Smooth muscle cell (in vitro differentiated cells): ENCODE measurements at regions not wholly inside any gene's neighbourhood (a gene's known extent, or its start where the extent isn't known, plus 50 kb on each side); places are given as distances from the start of the nearest gene placed in this dataset.

ENCODE experiments used
- DNase-seq: peaks from one replicate; lab custom pipeline; 2025; ENCODE audit not compliant: unreplicated experiment; lab: John Stamatoyannopoulos, UW
- H2AFZ ChIP-seq: fragments of 200-600 bp; sonication (generic); 2 replicates; pipeline ENCODE4 v1.6.0; 2016; ENCODE audit warnings: antibody characterized with exemption, low read depth, mild to moderate bottlenecking
- H3F3A ChIP-seq: fragments of 200-600 bp; sonication (generic); 2 replicates; pipeline ENCODE4 v1.6.0; 2017; ENCODE audit warnings: antibody characterized with exemption, low read depth
- H3K27ac ChIP-seq: fragments of 200-600 bp; sonication (generic); 2 replicates; pipeline ENCODE4 v1.5.1; 2016; ENCODE audit warnings: low read depth, mild to moderate bottlenecking
- H3K27me3 ChIP-seq: fragments of 200-600 bp; sonication (generic); 2 replicates; pipeline ENCODE4 v1.6.1; 2016; ENCODE audit warnings: low read depth, mild to moderate bottlenecking
- H3K36me3 ChIP-seq: fragments of 200-600 bp; sonication (generic); 2 replicates; pipeline ENCODE4 v1.5.1; 2016; ENCODE audit warnings: low read depth
- H3K4me1 ChIP-seq: fragments of 200-600 bp; sonication (generic); 2 replicates; pipeline ENCODE4 v1.5.1; 2016; ENCODE audit warnings: low read depth
- H3K4me2 ChIP-seq: fragments of 200-600 bp; sonication (generic); 2 replicates; pipeline ENCODE4 v1.6.0; 2016; ENCODE audit warnings: mild to moderate bottlenecking
- H3K4me3 ChIP-seq: fragments of 200-600 bp; sonication (generic); 2 replicates; pipeline ENCODE4 v1.5.1; 2016; ENCODE audit warnings: mild to moderate bottlenecking
- H3K79me2 ChIP-seq: fragments of 200-600 bp; sonication (generic); 2 replicates; pipeline ENCODE4 v1.6.0; 2016; ENCODE audit warnings: low read depth, mild to moderate bottlenecking
- H3K9ac ChIP-seq: fragments of 200-600 bp; sonication (generic); 2 replicates; pipeline ENCODE4 v1.6.0; 2016; ENCODE audit warnings: low read depth
- H3K9me3 ChIP-seq: fragments of 200-600 bp; sonication (generic); replicated peaks from 2 replicates; pipeline ENCODE4 v1.5.1; 2016; ENCODE audit warnings: low read depth
- H4K20me1 ChIP-seq: fragments of 200-600 bp; sonication (generic); 2 replicates; pipeline ENCODE4 v1.6.0; 2016; ENCODE audit warnings: low read depth
- WGBS: methylation state at CpG from one replicate; pipeline ENCODE4 v1.1.7; 2016; ENCODE audit warnings: low lambda C conversion rate; 5-methylcytosine and 5-hydroxymethylcytosine counted together
- TF ChIP-seq, protein P1 (sequence below): fragments of 200-600 bp; sonication (generic); IDR thresholded peaks from 2 replicates; pipeline ENCODE4 v1.5.1; 2017; ENCODE audit warnings: borderline replicate concordance, mild to moderate bottlenecking, antibody characterized with exemption; ENCODE audit not compliant: insufficient read depth, poor library complexity, severe bottlenecking

DNA sequence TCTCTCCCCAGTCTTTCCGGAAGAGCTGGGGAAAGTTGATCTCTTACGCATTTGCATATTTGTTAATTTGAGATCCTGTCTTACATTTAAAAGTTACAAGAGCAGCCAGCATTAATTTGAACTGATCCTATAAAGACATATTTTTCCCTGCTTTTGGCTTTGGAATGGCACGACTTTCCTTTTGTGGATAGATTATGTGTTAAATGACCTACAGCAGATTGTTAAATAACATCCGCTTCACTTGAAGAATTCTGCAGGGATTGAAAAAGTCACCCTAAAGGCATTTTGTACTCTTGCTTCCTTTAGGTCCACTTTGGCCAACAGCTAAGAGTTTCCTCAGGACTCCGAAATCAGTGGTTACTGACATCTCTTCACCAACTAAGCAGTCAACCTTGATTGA is 334.0 kb downstream of the TBC1D4 start:
- no peak overlapping the region for H3K27ac ChIP-seq

DNA sequence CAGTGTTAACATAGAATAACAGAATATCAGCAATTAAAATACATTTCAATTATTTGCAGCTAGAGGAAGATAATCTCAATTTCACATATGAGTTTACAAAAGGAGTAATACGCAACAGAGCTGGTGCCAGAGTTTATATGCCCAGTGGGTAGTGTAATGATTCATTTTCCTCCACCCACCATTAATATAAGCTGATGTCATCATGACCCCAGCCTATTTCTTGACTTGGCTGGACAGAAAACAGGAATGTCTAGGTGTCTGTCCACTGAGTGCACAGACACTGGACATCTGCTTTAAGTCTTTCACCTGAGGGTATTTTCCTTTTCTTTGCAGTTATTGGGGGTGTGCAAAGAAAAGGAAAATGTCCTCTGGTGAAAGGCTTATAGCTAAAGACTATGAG is 335.5 kb downstream of the TBC1D4 start:
- Histone ChIP-seq H3F3A (peaks cover 5% of the 10 kb centered on the region), H3K27me3 (no peaks in the 10 kb centered on the region), H2AFZ (no peak overlapping the region), H3K27ac (no peak overlapping the region), H3K9ac (no peak overlapping the region), H3K4me1 (no peaks in the 10 kb centered on the region), H3K79me2 (no peaks in the 10 kb centered on the region), H3K9me3 (no peaks in the 10 kb centered on the region), H3K4me2 (no peak overlapping the region), H3K4me3 (no peak overlapping the region), H3K36me3 (no peaks in the 10 kb centered on the region), H4K20me1 (no peaks in the 10 kb centered on the region)
- TF ChIP-seq, protein P1, sequence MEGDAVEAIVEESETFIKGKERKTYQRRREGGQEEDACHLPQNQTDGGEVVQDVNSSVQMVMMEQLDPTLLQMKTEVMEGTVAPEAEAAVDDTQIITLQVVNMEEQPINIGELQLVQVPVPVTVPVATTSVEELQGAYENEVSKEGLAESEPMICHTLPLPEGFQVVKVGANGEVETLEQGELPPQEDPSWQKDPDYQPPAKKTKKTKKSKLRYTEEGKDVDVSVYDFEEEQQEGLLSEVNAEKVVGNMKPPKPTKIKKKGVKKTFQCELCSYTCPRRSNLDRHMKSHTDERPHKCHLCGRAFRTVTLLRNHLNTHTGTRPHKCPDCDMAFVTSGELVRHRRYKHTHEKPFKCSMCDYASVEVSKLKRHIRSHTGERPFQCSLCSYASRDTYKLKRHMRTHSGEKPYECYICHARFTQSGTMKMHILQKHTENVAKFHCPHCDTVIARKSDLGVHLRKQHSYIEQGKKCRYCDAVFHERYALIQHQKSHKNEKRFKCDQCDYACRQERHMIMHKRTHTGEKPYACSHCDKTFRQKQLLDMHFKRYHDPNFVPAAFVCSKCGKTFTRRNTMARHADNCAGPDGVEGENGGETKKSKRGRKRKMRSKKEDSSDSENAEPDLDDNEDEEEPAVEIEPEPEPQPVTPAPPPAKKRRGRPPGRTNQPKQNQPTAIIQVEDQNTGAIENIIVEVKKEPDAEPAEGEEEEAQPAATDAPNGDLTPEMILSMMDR, result no peak
- WGBS, result 94% methylated on average over 1 of the region's 1 CpG
- DNase-seq, result no peak

More for the DNA sequence above, 334.0 kb downstream of the TBC1D4 start:
- no peak overlapping the region for H3K9ac ChIP-seq
- H2AFZ ChIP-seq, result no peak overlapping the region
- no peaks in the 10 kb centered on the region for H3K4me1 ChIP-seq
- TF ChIP-seq, protein P1, result no peak
- H3K36me3 ChIP-seq, result no peaks in the 10 kb centered on the region
- no peaks in the 10 kb centered on the region for H3K79me2 ChIP-seq
- no peak for DNase-seq
- peaks cover 5% of the 10 kb centered on the region for H3F3A ChIP-seq
- 75% methylated on average over 5 of the region's 5 CpGs for WGBS
- H4K20me1 ChIP-seq, result no peaks in the 10 kb centered on the region
- no peaks in the 10 kb centered on the region for H3K27me3 ChIP-seq
- no peak overlapping the region for H3K4me3 ChIP-seq
- no peaks in the 10 kb centered on the region for H3K9me3 ChIP-seq
- H3K4me2 ChIP-seq, result no peak overlapping the region

DNA sequence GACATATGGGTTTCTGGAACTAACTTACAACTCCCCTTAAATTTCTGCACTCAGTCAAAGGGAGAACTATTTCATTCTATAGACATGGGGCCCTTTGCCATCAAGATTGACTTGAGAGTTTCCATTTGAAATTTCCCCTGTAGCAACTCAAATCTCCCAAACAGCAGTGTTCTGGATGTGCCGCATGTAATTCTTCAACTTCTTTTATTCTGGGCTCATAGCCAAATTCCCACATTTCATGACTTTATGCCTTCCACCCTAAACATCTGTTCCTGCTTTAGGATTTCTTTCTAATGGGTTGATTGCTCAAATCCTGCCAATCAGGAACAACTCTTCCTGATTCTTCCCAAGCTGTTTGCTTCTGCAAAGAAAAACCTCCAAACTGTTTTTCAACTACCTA is 336.0 kb downstream of the TBC1D4 start:
- Histone ChIP-seq H2AFZ (no peak overlapping the region), H3K79me2 (no peaks in the 10 kb centered on the region), H3K27ac (no peak overlapping the region), H3K27me3 (no peaks in the 10 kb centered on the region), H3K4me1 (no peaks in the 10 kb centered on the region), H3K36me3 (no peaks in the 10 kb centered on the region), H4K20me1 (no peaks in the 10 kb centered on the region), H3K4me3 (no peak overlapping the region), H3K4me2 (no peak overlapping the region), H3F3A (peaks cover 1% of the 10 kb centered on the region), H3K9ac (no peak overlapping the region), H3K9me3 (no peaks in the 10 kb centered on the region)
- WGBS, result 60% methylated on average over 1 of the region's 1 CpG
- no peak for DNase-seq
- TF ChIP-seq, protein P1, result no peak

DNA sequence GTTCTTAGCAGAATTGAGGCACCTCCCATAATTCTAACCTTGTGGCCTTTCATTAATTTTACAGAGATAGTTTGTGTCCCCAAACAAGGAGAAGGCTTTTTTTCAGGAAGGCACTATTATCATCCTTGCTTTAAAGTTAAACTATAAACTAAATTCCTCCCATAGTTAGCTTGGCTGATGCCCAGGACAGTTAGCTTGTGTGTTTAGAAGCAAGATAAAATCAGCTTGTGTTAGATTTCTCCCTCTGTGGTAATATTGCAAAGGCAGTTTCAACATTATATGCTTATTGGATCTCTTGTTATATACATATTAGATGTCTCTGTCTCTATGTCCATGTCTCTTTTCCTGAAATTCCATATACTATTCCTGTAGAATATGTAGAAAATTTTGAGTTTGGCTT is 342.7 kb downstream of the TBC1D4 start:
- no peak for DNase-seq
- H3K4me3 ChIP-seq, result no peak overlapping the region
- no peak overlapping the region for H3K9ac ChIP-seq
- no peak overlapping the region for H3K4me2 ChIP-seq
- H3K27me3 ChIP-seq, result no peaks in the 10 kb centered on the region
- H4K20me1 ChIP-seq, result no peaks in the 10 kb centered on the region
- H3K36me3 ChIP-seq, result peaks cover 3% of the 10 kb centered on the region
- no peaks in the 10 kb centered on the region for H3K4me1 ChIP-seq
- TF ChIP-seq, protein P1, result no peak
- no peak overlapping the region for H3K27ac ChIP-seq
- no peaks in the 10 kb centered on the region for H3K79me2 ChIP-seq
- H3K9me3 ChIP-seq, result no peaks in the 10 kb centered on the region
- H3F3A ChIP-seq, result no peaks in the 10 kb centered on the region
- H2AFZ ChIP-seq, result peak overlapping the region; percentile 1
